Testis (tissue), 2 donors: ENCODE measurements at regions not wholly inside any gene's neighbourhood (a gene's known extent, or its start where the extent isn't known, plus 50 kb on each side); places are given as distances from the start of the nearest gene placed in this dataset.

Experiments used
- DNase-seq: peaks from one replicate; pipeline ENCODE4 v3.0.0-alpha.2; 2019
- H3K27ac ChIP-seq, 2 donors: fragments of 200-600 bp; sonication (generic); one replicate each; pipeline ENCODE4 v1.5.1; 2019
- H3K27me3 ChIP-seq: fragments of 200-600 bp; sonication (generic); one replicate; pipeline ENCODE4 v1.5.1; 2019
- H3K36me3 ChIP-seq: fragments of 200-600 bp; sonication (generic); one replicate; pipeline ENCODE4 v1.5.1; 2017; ENCODE audit warnings: low read depth; ENCODE audit errors: missing control alignments
- H3K4me1 ChIP-seq: fragments of 200-600 bp; sonication (generic); one replicate; pipeline ENCODE4 v1.5.1; 2019
- H3K4me3 ChIP-seq, 2 donors: fragments of 200-600 bp; sonication (generic); one replicate each; pipeline ENCODE4 v1.5.1; 2017 to 2019
- H3K9me3 ChIP-seq: fragments of 200-600 bp; sonication (generic); one replicate; pipeline ENCODE4 v1.5.1; 2017
- CTCF ChIP-seq, 3 experiments: fragments of 450-650 bp in 2 of 3; fragments of 200-600 bp in 1 of 3; sonication (generic) in 1 of 3; IDR thresholded peaks; one replicate each; pipeline ENCODE4 v1.5.1; 2016 to 2019; ENCODE audit warnings: antibody characterized with exemption in 3 of 3, mild to moderate bottlenecking in 2 of 3, moderate library complexity in 1 of 3
- POLR2A ChIP-seq: fragments of 450-650 bp; IDR thresholded peaks from one replicate; pipeline ENCODE4 v1.6.1; 2017; ENCODE audit warnings: antibody characterized with exemption, mild to moderate bottlenecking, moderate library complexity
- WGBS, 2 donors: methylation state at CpG; one replicate each; pipeline ENCODE4 v1.1.5; 2018; 5-methylcytosine and 5-hydroxymethylcytosine counted together
- intact Hi-C: fragments of 100-400 bp; cut with DNase I; formaldehyde crosslinking; loops from one replicate; pipeline ENCODE4 v1.15.1; 2023; ENCODE audit warnings: low total_unique reads

- no peak overlapping the region for H3K27ac ChIP-seq
- 71 to 76% methylated on average over 26 to 27 of the region's 27 CpGs for WGBS, 2 donors
- DNase-seq, result no peak
- no peak overlapping the region for H3K4me3 ChIP-seq
- H3K36me3 ChIP-seq, result no peaks in the 10 kb centered on the region
- intact Hi-C loops, result no loop called here
- TF ChIP-seq POLR2A, result no peak
- TF ChIP-seq CTCF (IDR thresholded peaks at IDR 0.05), result no peak
- no peaks in the 10 kb centered on the region for H3K27me3 ChIP-seq
- H3K9me3 ChIP-seq, result no peaks in the 10 kb centered on the region
- H3K4me1 ChIP-seq, result no peaks in the 10 kb centered on the region
Measured at GRCh38 chr17:79246225-79247190, 171.9 kb downstream of the ENGASE start.

GRCh38 chr17:79244665-79245064, 170.0 kb downstream of the ENGASE start:
- H3K36me3 ChIP-seq, result no peaks in the 10 kb centered on the region
- no peak for TF ChIP-seq CTCF (IDR thresholded peaks at IDR 0.05)
- no peak for TF ChIP-seq POLR2A
- H3K27me3 ChIP-seq, result no peaks in the 10 kb centered on the region
- no peaks in the 10 kb centered on the region for H3K9me3 ChIP-seq
- intact Hi-C loops, result no loop called here
- H3K4me1 ChIP-seq, result no peaks in the 10 kb centered on the region
- no peak overlapping the region for H3K27ac ChIP-seq
- DNase-seq, result no peak
- no peak overlapping the region for H3K4me3 ChIP-seq

GRCh38 chr17:79243996-79244395, 169.4 kb downstream of the ENGASE start:
- no peak for DNase-seq
- Histone ChIP-seq H3K27me3 (no peaks in the 10 kb centered on the region), H3K9me3 (no peaks in the 10 kb centered on the region), H3K4me1 (no peaks in the 10 kb centered on the region), H3K27ac (no peak overlapping the region), H3K4me3 (no peak overlapping the region), H3K36me3 (no peaks in the 10 kb centered on the region)
- TF ChIP-seq CTCF (IDR thresholded peaks at IDR 0.05) (no peak), POLR2A (no peak)
- WGBS, 2 donors, result 96% methylated on average over 8 of the region's 8 CpGs
- intact Hi-C loops, result no loop called here

- WGBS, 2 donors, result 93 to 97% methylated on average over 2 to 4 of the region's 4 CpGs
- no peaks in the 10 kb centered on the region for H3K4me1 ChIP-seq
- DNase-seq, result no peak
- no peak overlapping the region for H3K27ac ChIP-seq
- no peak for TF ChIP-seq POLR2A
- H3K9me3 ChIP-seq, result no peaks in the 10 kb centered on the region
- H3K36me3 ChIP-seq, result no peaks in the 10 kb centered on the region
- intact Hi-C loops, result no loop called here
- no peak overlapping the region for H3K4me3 ChIP-seq
- no peaks in the 10 kb centered on the region for H3K27me3 ChIP-seq
Measured at GRCh38 chr17:79243603-79243990, 169.0 kb downstream of the ENGASE start.

GRCh38 chr17:79242873-79243602, 168.4 kb downstream of the ENGASE start:
- Histone ChIP-seq H3K27me3 (no peaks in the 10 kb centered on the region), H3K9me3 (no peaks in the 10 kb centered on the region), H3K4me3 (no peak overlapping the region), H3K4me1 (no peaks in the 10 kb centered on the region), H3K36me3 (no peaks in the 10 kb centered on the region), H3K27ac (no peak overlapping the region)
- no peak for TF ChIP-seq POLR2A
- TF ChIP-seq CTCF (IDR thresholded peaks at IDR 0.05), result no peak
- intact Hi-C loops, result no loop called here
- DNase-seq, result no peak
- 72 to 87% methylated on average over 4 to 10 of the region's 10 CpGs for WGBS, 2 donors
